ENCODE measurements at regions not wholly inside any gene's neighbourhood (a gene's known extent, or its start where the extent isn't known, plus 50 kb on each side); places are given as distances from the start of the nearest gene placed in this dataset.

- TF ChIP-seq CTCF (IDR thresholded peaks at IDR 0.05) (no peak), POLR2A (IDR thresholded peaks at IDR 0.05) (no peak)
Measured at GRCh38 chr5:173512637-173513435, 103.6 kb downstream of the BOD1 start.
